Prostate gland (tissue), 2 donors: ENCODE measurements at regions not wholly inside any gene's neighbourhood (a gene's known extent, or its start where the extent isn't known, plus 50 kb on each side); places are given as distances from the start of the nearest gene placed in this dataset.

Experiments used
- DNase-seq: peaks from one replicate; pipeline ENCODE4 v3.0.0-alpha.2; 2019; ENCODE audit warnings: low spot score
- H3K27ac ChIP-seq, 2 donors: fragments of 200-600 bp; sonication (generic); 2 replicates each; pipeline ENCODE4 v1.5.1; 2017 to 2019
- H3K27me3 ChIP-seq: fragments of 200-600 bp; sonication (generic); replicated peaks from 2 replicates; pipeline ENCODE4 v1.5.1; 2019; ENCODE audit not compliant: insufficient read depth
- H3K36me3 ChIP-seq, 2 donors: fragments of 200-600 bp; sonication (generic); 1 replicate in 1 of 2; 2 replicates in 1 of 2; pipeline versions ENCODE4 v1.5.1 to v1.8.1; 2017 to 2019
- H3K4me1 ChIP-seq: fragments of 200-600 bp; sonication (generic); replicated peaks from 2 replicates; pipeline ENCODE4 v1.5.1; 2019
- H3K4me3 ChIP-seq, 2 donors: fragments of 200-600 bp; sonication (generic); 2 replicates each; pipeline ENCODE4 v1.5.1; 2017 to 2019
- H3K9me3 ChIP-seq: fragments of 200-600 bp; sonication (generic); 2 replicates; pipeline ENCODE4 v1.5.1; 2017
- CTCF ChIP-seq, 4 experiments: fragments of 200-600 bp in 2 of 4; fragments of 450-650 bp in 2 of 4; sonication (generic) in 2 of 4; IDR thresholded peaks; 1 replicate in 3 of 4; 2 replicates in 1 of 4; pipeline ENCODE4 v1.5.1; 2016 to 2019; ENCODE audit warnings: antibody characterized with exemption in 4 of 4, mild to moderate bottlenecking in 2 of 4, moderate library complexity in 2 of 4
- POLR2A ChIP-seq: fragments of 450-650 bp; IDR thresholded peaks from one replicate; pipeline ENCODE4 v1.6.1; 2016; ENCODE audit warnings: antibody characterized with exemption, mild to moderate bottlenecking
- POLR2AphosphoS5 ChIP-seq: sonication (generic); formaldehyde crosslinking; IDR thresholded peaks from one replicate; pipeline ENCODE4 v1.6.1; 2017; ENCODE audit warnings: antibody characterized with exemption
- WGBS: methylation state at CpG from one replicate; pipeline ENCODE4 v1.1.5; 2018; 5-methylcytosine and 5-hydroxymethylcytosine counted together
- intact Hi-C: fragments of 100-400 bp; cut with DNase I; formaldehyde crosslinking; loops from one replicate; pipeline ENCODE4 v1.14.2; 2022

GRCh38 chr2:194343167-194343566 lies 1313.9 kb upstream of the SLC39A10 start:
- H3K27me3 ChIP-seq = no peaks in the 10 kb centered on the region
- no peaks in the 10 kb centered on the region for H3K4me1 ChIP-seq
- H3K36me3 ChIP-seq = no peaks in the 10 kb centered on the region
- H3K4me3 ChIP-seq = no peak overlapping the region
- no peak for DNase-seq
- TF ChIP-seq CTCF (IDR thresholded peaks at IDR 0.05) (no peak), POLR2A (no peak), POLR2AphosphoS5 (no peak)
- H3K9me3 ChIP-seq = no peaks in the 10 kb centered on the region
- no peak overlapping the region for H3K27ac ChIP-seq
- intact Hi-C loops = no loop called here
- 66% methylated on average over 3 of the region's 3 CpGs for WGBS

- TF ChIP-seq CTCF (IDR thresholded peaks at IDR 0.05) = no peak
- 72% methylated on average over 9 of the region's 9 CpGs for WGBS
- H3K4me3 ChIP-seq = no peak overlapping the region
- H3K27me3 ChIP-seq = no peaks in the 10 kb centered on the region
- H3K9me3 ChIP-seq = no peaks in the 10 kb centered on the region
- no peak for DNase-seq
- no peaks in the 10 kb centered on the region for H3K36me3 ChIP-seq
- intact Hi-C loops = no loop called here
- H3K4me1 ChIP-seq = no peaks in the 10 kb centered on the region
- no peak overlapping the region for H3K27ac ChIP-seq
These were observed 1324.1 kb upstream of the SLC39A10 start for GRCh38 chr2:194332799-194333490.

- Histone ChIP-seq H3K4me1 (no peaks in the 10 kb centered on the region), H3K4me3 (no peak overlapping the region), H3K9me3 (no peaks in the 10 kb centered on the region), H3K36me3 (no peaks in the 10 kb centered on the region), H3K27me3 (no peaks in the 10 kb centered on the region), H3K27ac (no peak overlapping the region)
- intact Hi-C loops = no loop called here
- TF ChIP-seq POLR2AphosphoS5 (no peak), CTCF (IDR thresholded peaks at IDR 0.05) (no peak), POLR2A (no peak)
- DNase-seq = no peak
- 95% methylated on average over 7 of the region's 7 CpGs for WGBS
These were observed 1328.6 kb upstream of the SLC39A10 start for GRCh38 chr2:194328456-194328855.

GRCh38 chr2:194327196-194327888 lies 1329.7 kb upstream of the SLC39A10 start:
- WGBS = 97% methylated on average over 25 of the region's 25 CpGs

More at GRCh38 chr2:194327196-194327888, 1329.7 kb upstream of the SLC39A10 start:
- Histone ChIP-seq H3K27ac (no peak overlapping the region), H3K27me3 (no peaks in the 10 kb centered on the region), H3K4me3 (no peak overlapping the region), H3K4me1 (no peaks in the 10 kb centered on the region), H3K9me3 (no peaks in the 10 kb centered on the region), H3K36me3 (no peaks in the 10 kb centered on the region)
- no peak for TF ChIP-seq POLR2A
- TF ChIP-seq POLR2AphosphoS5 = no peak
- no peak for TF ChIP-seq CTCF (IDR thresholded peaks at IDR 0.05)
- intact Hi-C loops = no loop called here
- DNase-seq = no peak
